ENCODE measurements at regions not wholly inside any gene's neighbourhood (a gene's known extent, or its start where the extent isn't known, plus 50 kb on each side); places are given as distances from the start of the nearest gene placed in this dataset.
"Not testable (repeated sequence)": the region's sequence is repeated elsewhere in the genome, so short reads cannot be mapped to it uniquely, and the experiment has no call there.

GRCh38 chr3:178090899-178091298 lies 445.3 kb upstream of the KCNMB2 start:
- DNase-seq (ENCODE audit: low read depth in 2 of 2): no peak

GRCh38 chr3:178095522-178095921 lies 440.7 kb upstream of the KCNMB2 start:
- DNase-seq (ENCODE audit: low read depth in 2 of 2): no peak

- DNase-seq (ENCODE audit: low read depth in 2 of 2): no peak
These were observed 439.3 kb upstream of the KCNMB2 start for GRCh38 chr3:178096955-178097354.

- DNase-seq (ENCODE audit: low read depth in 2 of 2): no peak
These were observed 438.7 kb upstream of the KCNMB2 start for GRCh38 chr3:178097576-178097975.

- no peak for DNase-seq (ENCODE audit: low read depth in 2 of 2)
These were observed 437.0 kb upstream of the KCNMB2 start for GRCh38 chr3:178099274-178099673.

GRCh38 chr3:178099862-178100261 lies 436.4 kb upstream of the KCNMB2 start:
- no peak for DNase-seq (ENCODE audit: low read depth in 2 of 2)

GRCh38 chr3:178100908-178101307 lies 435.3 kb upstream of the KCNMB2 start:
- no peak for DNase-seq (ENCODE audit: low read depth in 2 of 2)

DNA sequence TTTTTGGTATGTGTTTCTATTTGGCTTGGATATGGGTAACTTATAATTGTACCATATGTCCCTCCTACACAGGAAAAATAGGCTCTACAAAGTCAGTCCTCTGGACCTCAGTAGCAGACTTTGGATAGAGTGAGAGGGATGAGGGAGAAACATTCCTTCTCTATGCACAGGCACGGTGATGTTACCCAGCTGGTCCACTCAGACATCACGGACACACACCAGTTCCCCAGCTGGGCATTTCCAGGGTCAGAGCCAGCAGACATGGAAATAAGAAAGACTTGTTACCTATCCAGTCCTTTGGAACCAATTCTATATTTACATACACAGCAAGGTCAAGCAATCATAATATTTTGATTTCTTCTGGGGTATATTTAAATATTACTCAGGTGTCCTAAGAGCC lies 433.1 kb upstream of the KCNMB2 start:
- no peak for DNase-seq (ENCODE audit: low read depth in 2 of 2)

DNA sequence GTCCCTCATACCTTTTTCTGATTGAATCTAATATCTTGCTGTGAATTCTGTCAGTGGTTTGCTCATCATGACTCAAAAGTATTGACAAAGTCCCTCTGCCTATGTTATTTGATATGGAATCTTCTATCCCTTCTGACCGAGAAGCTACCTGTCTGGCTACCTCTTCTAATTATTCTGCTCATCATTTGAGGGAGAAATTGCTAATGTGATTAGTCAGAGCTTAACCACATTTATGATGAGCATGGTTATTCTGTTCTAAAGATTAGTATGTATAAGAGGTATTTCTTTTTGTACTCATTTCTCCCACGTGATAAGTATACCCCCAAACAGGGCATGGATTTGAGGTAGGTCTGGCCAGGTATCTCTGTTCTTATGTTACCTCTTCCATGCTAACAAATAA lies 428.4 kb upstream of the KCNMB2 start:
- DNase-seq (ENCODE audit: low read depth in 2 of 2): no peak

DNA sequence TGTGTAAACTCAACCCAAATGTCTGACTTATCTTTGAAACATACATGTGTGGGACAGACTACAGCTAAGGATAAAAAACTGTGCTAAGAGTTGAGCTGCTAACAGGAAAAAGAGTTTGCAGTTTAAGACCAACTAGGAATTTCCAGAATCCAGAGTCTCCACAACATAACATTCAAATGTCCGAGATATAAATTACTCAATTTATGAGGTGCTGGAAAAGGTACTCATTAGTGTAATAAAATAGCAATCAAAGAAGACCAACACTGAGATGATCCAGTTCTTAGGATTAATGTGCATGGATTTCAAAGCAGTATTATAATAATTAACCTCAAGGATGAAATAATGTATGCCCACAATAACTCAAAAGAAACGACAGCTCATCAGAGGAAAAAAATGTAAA lies 426.5 kb upstream of the KCNMB2 start:
- no peak for DNase-seq (ENCODE audit: low read depth in 2 of 2)

DNA sequence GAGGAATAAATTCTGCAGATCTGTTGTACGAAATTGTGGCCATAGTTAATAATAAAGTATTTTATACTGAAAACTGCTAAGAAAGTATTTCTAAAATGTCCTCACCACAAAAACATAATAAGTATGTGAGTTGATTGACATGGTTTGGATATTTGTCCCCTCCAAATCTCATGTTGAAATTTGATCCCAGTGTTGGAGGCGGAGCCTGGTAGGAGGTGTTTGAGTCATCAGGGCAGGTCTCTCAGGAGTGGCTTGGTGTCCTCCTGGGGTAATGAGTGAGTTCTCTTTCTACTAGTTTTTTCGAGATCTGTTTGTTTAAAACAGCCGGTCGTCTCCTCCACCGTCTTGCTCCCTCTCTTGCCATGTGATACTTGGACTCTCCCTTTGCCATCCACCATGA lies 424.1 kb upstream of the KCNMB2 start:
- DNase-seq (ENCODE audit: low read depth in 2 of 2): no peak

- not testable (repeated sequence) for DNase-seq (ENCODE audit: low read depth in 2 of 2)
These were observed 423.7 kb upstream of the KCNMB2 start for GRCh38 chr3:178112552-178112951.

DNA sequence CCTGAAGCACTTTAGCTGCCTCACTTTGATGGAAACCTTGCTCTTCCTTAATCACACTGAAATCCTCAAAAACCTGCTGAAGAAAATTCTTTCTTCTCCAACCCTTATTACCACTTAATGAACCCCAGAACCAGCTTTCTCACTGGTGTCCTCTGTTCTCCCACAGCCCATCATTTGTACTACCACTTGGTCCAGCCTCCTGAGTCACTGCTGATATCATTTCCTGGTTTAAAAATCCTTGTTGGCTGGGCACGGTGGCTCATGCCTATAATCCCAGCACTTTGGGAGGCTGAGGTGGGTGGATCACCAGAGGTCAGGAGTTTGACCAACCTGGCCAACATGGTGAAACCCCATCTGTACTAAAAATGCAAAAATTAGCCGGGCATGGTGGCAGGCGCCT lies 418.6 kb upstream of the KCNMB2 start:
- no peak for DNase-seq (ENCODE audit: low read depth in 2 of 2)

- DNase-seq (ENCODE audit: low read depth in 2 of 2): not testable (repeated sequence)
These were observed 416.5 kb upstream of the KCNMB2 start for GRCh38 chr3:178119608-178120295.

DNA sequence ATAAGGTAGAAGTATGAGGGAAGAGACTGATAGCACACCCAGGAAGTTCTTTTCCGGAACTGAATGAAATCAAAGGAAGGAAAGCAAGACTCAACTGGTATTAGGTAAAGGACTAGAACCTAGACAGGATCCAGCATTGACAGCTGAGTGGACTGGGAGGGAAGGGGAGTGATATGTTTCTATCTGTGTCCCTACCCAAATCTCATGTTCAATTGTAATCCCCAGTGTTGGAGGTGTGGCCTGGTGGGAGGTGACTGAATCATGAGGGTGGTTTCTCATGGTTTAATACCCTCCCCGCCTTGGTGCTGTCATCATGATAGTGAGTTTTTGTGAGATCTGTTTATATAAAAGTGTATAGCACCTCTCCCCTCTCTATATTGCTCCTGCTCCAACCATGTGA lies 415.9 kb upstream of the KCNMB2 start:
- DNase-seq (ENCODE audit: low read depth in 2 of 2): no peak

GRCh38 chr3:178126686-178127085 lies 409.6 kb upstream of the KCNMB2 start:
- no peak for DNase-seq (ENCODE audit: low read depth in 2 of 2)

GRCh38 chr3:178127221-178127620 lies 409.0 kb upstream of the KCNMB2 start:
- no peak for DNase-seq (ENCODE audit: low read depth in 2 of 2)

GRCh38 chr3:178129109-178129508 lies 407.1 kb upstream of the KCNMB2 start:
- no peak for DNase-seq (ENCODE audit: low read depth in 2 of 2)

DNA sequence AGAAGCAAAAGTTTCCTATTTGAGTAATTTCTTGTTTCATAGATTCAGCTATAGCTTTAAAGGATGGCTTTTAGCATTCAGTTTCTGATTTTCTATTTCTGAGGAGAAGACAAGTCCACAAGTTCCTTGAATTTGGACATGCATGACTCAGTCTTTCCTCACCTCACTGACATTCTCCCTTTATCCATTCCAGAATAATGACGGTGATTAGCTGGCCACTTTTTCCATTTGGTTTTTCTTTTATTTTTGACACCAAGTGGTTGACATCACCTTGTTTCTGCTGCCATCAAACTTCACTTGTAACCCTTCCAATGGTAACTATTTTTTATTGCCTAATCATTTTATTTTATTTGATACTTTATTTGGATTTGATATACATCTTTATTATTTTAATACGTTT lies 404.4 kb upstream of the KCNMB2 start:
- no peak for DNase-seq (ENCODE audit: low read depth in 2 of 2)

DNA sequence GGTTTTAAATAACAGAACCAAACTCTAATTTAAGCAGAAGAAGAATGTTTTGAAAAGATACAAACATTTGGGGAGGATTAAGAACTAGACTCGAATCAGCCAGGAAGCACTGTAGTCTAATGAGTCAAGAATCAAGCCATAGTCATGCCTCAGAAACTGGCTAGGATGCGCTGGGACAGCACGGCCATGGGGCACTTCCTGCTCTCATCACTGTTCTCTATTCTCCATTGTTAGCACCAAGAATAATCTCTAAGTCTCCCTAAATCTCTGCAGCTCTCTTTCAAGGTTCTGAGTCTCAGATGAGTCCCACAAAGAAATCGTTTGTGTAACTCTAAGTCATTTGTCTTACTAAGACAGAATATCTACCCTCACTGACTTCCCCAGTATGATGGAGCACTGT lies 399.0 kb upstream of the KCNMB2 start:
- no peak for DNase-seq (ENCODE audit: low read depth in 2 of 2)

GRCh38 chr3:178137831-178138230 lies 398.4 kb upstream of the KCNMB2 start:
- no peak for DNase-seq (ENCODE audit: low read depth in 2 of 2)

GRCh38 chr3:178139116-178139515 lies 397.1 kb upstream of the KCNMB2 start:
- DNase-seq (ENCODE audit: low read depth in 2 of 2): no peak

- DNase-seq (ENCODE audit: low read depth in 2 of 2): no peak
These were observed 395.5 kb upstream of the KCNMB2 start for GRCh38 chr3:178140531-178141304.

DNA sequence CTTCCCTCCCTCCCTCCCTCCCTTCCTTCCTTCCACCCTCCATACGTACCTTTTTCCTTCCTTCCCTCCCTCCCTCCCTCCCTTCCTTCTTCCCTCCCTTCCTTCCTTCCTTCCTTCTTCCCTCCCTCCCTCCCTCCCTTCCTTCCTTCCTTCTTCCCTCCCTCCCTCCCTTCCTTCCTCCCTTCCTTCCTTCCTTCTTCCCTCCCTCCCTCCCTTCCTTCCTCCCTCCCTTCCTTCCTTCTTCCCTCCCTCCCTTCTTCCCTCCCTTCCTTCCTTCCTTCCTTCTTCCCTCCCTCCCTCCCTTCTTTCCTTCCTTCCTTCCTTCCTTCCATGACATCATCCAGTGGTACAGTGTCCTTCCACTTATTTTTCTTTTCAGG lies 394.9 kb upstream of the KCNMB2 start:
- not testable (repeated sequence) for DNase-seq (ENCODE audit: low read depth in 2 of 2)
